ENCODE measurements at regions not wholly inside any gene's neighbourhood (a gene's known extent, or its start where the extent isn't known, plus 50 kb on each side); places are given as distances from the start of the nearest gene placed in this dataset.

DNA sequence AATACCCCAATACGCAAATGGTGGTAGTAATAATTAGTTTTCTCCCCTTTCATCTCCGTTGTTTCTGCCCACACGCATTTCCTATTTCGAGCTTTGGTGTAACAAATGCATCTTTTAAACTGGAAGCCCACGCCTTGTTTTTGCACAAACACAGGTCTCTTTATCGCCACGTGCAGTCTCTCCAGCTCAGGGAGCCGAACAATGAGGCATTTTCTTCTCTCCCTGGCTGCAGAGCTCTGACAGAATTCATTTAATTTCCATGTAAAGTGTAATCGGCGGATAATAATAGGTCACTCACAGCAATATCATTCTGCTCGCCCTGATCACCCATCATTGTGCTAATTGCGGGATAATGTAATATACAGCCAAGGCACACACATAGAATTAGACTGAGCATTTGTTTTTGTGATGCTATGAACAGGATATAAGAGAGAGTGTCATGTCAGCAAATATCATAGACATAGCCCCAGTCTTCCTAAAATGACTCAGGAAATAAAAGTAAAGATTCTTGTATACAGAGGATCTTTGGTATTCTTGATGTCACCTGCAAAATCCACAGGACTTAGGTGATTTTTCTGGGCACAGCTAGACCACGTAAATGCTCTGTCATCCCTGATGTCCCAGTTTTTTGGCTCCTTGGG lies 452.6 kb upstream of the CDH11 start:
- TF ChIP-seq, protein P1, sequence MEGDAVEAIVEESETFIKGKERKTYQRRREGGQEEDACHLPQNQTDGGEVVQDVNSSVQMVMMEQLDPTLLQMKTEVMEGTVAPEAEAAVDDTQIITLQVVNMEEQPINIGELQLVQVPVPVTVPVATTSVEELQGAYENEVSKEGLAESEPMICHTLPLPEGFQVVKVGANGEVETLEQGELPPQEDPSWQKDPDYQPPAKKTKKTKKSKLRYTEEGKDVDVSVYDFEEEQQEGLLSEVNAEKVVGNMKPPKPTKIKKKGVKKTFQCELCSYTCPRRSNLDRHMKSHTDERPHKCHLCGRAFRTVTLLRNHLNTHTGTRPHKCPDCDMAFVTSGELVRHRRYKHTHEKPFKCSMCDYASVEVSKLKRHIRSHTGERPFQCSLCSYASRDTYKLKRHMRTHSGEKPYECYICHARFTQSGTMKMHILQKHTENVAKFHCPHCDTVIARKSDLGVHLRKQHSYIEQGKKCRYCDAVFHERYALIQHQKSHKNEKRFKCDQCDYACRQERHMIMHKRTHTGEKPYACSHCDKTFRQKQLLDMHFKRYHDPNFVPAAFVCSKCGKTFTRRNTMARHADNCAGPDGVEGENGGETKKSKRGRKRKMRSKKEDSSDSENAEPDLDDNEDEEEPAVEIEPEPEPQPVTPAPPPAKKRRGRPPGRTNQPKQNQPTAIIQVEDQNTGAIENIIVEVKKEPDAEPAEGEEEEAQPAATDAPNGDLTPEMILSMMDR (IDR thresholded peaks at IDR 0.05; ENCODE audit: insufficient read depth, low read depth, low read length), result no peak
- TF ChIP-seq EZH2 (IDR thresholded peaks at IDR 0.05; ENCODE audit: insufficient read depth, low read length), result no peak
